ENCODE measurements at regions not wholly inside any gene's neighbourhood (a gene's known extent, or its start where the extent isn't known, plus 50 kb on each side); places are given as distances from the start of the nearest gene placed in this dataset.

GRCh38 chr4:131052646-131053045 is 1956.7 kb downstream of the C4orf33 start:
- 83 to 89% methylated on average over 2 of the region's 2 CpGs for WGBS, 2 donors
- intact Hi-C loops (cut with DNase I) = no loop called here
- no peaks in the 10 kb centered on the region for H3K4me1 ChIP-seq
- no peak for DNase-seq
- H3K27ac ChIP-seq = no peak overlapping the region
- ATAC-seq = no peak
- H3K9me3 ChIP-seq = no peaks in the 10 kb centered on the region
- FAIRE-seq = no peak
- H3K27me3 ChIP-seq = no peaks in the 10 kb centered on the region
- no peak overlapping the region for H3K4me3 ChIP-seq
- no peak for TF ChIP-seq CTCF (IDR thresholded peaks at IDR 0.05)
- no peaks in the 10 kb centered on the region for H3K36me3 ChIP-seq

- ATAC-seq (peak in 1 of 4 donors; percentile 46), FAIRE-seq (no peak), DNase-seq (peak in 1 of 6 donors; percentile 15)
- no peaks in the 10 kb centered on the region for H3K27me3 ChIP-seq
- H3K9me3 ChIP-seq = no peaks in the 10 kb centered on the region
- no peak overlapping the region for H3K4me3 ChIP-seq
- no peak for TF ChIP-seq CTCF (IDR thresholded peaks at IDR 0.05)
- intact Hi-C loops (cut with DNase I) = no loop called here
- no peak overlapping the region for H3K27ac ChIP-seq
- 72 to 78% methylated on average over 8 of the region's 8 CpGs for WGBS, 2 donors
- H3K4me1 ChIP-seq = no peaks in the 10 kb centered on the region
- H3K36me3 ChIP-seq = no peaks in the 10 kb centered on the region
These were observed 1958.6 kb downstream of the C4orf33 start for GRCh38 chr4:131054489-131055019.

GRCh38 chr4:131061734-131062133 is 1965.8 kb downstream of the C4orf33 start:
- WGBS, 2 donors = 90 to 100% methylated on average over 1 of the region's 1 CpG
- Histone ChIP-seq H3K27me3 (no peaks in the 10 kb centered on the region), H3K4me3 (no peak overlapping the region), H3K9me3 (no peaks in the 10 kb centered on the region), H3K27ac (no peak overlapping the region), H3K4me1 (no peaks in the 10 kb centered on the region), H3K36me3 (no peaks in the 10 kb centered on the region)
- intact Hi-C loops (cut with DNase I) = no loop called here
- no peak for FAIRE-seq
- ATAC-seq = no peak
- no peak for TF ChIP-seq CTCF (IDR thresholded peaks at IDR 0.05)
- no peak for DNase-seq

GRCh38 chr4:131063878-131064277 is 1967.9 kb downstream of the C4orf33 start:
- ATAC-seq = no peak
- WGBS, 2 donors = 93 to 94% methylated on average over 5 of the region's 5 CpGs

More at GRCh38 chr4:131063878-131064277, 1967.9 kb downstream of the C4orf33 start:
- DNase-seq (peak in 2 of 6 donors; percentile 12 to 18), FAIRE-seq (no peak)
- Histone ChIP-seq H3K27me3 (no peaks in the 10 kb centered on the region), H3K4me1 (no peaks in the 10 kb centered on the region), H3K27ac (no peak overlapping the region), H3K9me3 (no peaks in the 10 kb centered on the region), H3K36me3 (no peaks in the 10 kb centered on the region), H3K4me3 (no peak overlapping the region)
- intact Hi-C loops (cut with DNase I) = no loop called here
- no peak for TF ChIP-seq CTCF (IDR thresholded peaks at IDR 0.05)

Measured in pancreas (tissue), 10 donors.